Embryonic facial prominence (tissue), 1 donor: ENCODE measurements at regions not wholly inside any gene's neighbourhood (a gene's known extent, or its start where the extent isn't known, plus 50 kb on each side); places are given as distances from the start of the nearest gene placed in this dataset.

ENCODE experiments used
- DNase-seq: peaks from one replicate; pipeline ENCODE4 v3.0.0-alpha.2; 2016; ENCODE audit errors: extremely low spot score

GRCh38 chr6:9484686-9485085 lies 930.2 kb downstream of the TFAP2A start:
- no peak for DNase-seq

- no peak for DNase-seq
Observed at GRCh38 chr6:9484091-9484490, 930.8 kb downstream of the TFAP2A start.

GRCh38 chr6:9482030-9482738 lies 932.7 kb downstream of the TFAP2A start:
- DNase-seq: no peak

- no peak for DNase-seq
Observed at GRCh38 chr6:9481292-9482029, 933.4 kb downstream of the TFAP2A start.

GRCh38 chr6:9468277-9468676 lies 946.6 kb downstream of the TFAP2A start:
- no peak for DNase-seq

- DNase-seq: no peak
Observed at GRCh38 chr6:9467741-9468140, 947.1 kb downstream of the TFAP2A start.

GRCh38 chr6:9464583-9464982 lies 950.3 kb downstream of the TFAP2A start:
- no peak for DNase-seq

- no peak for DNase-seq
Observed at GRCh38 chr6:9463311-9463710, 951.6 kb downstream of the TFAP2A start.

- DNase-seq: no peak
Observed at GRCh38 chr6:9461188-9461587, 953.7 kb downstream of the TFAP2A start.

- DNase-seq: no peak
Observed at GRCh38 chr6:9458424-9458823, 956.5 kb downstream of the TFAP2A start.

GRCh38 chr6:9455864-9456658 lies 958.8 kb downstream of the TFAP2A start:
- no peak for DNase-seq

- DNase-seq: no peak
Observed at GRCh38 chr6:9439621-9440330, 975.1 kb downstream of the TFAP2A start.

GRCh38 chr6:9437836-9438235 lies 977.0 kb downstream of the TFAP2A start:
- DNase-seq: no peak

GRCh38 chr6:9435281-9435680 lies 979.6 kb downstream of the TFAP2A start:
- DNase-seq: no peak

GRCh38 chr6:9431945-9432344 lies 982.9 kb downstream of the TFAP2A start:
- no peak for DNase-seq

- no peak for DNase-seq
Observed at GRCh38 chr6:9428421-9429172, 986.3 kb downstream of the TFAP2A start.

GRCh38 chr6:9422138-9422537 lies 986.8 kb upstream of the SLC35B3 start:
- DNase-seq: no peak

- DNase-seq: no peak
Observed at GRCh38 chr6:9420316-9421015, 985.1 kb upstream of the SLC35B3 start.

- DNase-seq: no peak
Observed at GRCh38 chr6:9417400-9417799, 982.1 kb upstream of the SLC35B3 start.

- DNase-seq: no peak
Observed at GRCh38 chr6:9412951-9413559, 977.7 kb upstream of the SLC35B3 start.
